T-helper 2 cell (primary cell): ENCODE measurements at regions not wholly inside any gene's neighbourhood (a gene's known extent, or its start where the extent isn't known, plus 50 kb on each side); places are given as distances from the start of the nearest gene placed in this dataset.

Experiments used
- DNase-seq, 5 experiments: peaks; one replicate each; pipeline versions ENCODE4 v3.0.0 to v3.0.0-alpha.2; 2012 to 2022

DNA sequence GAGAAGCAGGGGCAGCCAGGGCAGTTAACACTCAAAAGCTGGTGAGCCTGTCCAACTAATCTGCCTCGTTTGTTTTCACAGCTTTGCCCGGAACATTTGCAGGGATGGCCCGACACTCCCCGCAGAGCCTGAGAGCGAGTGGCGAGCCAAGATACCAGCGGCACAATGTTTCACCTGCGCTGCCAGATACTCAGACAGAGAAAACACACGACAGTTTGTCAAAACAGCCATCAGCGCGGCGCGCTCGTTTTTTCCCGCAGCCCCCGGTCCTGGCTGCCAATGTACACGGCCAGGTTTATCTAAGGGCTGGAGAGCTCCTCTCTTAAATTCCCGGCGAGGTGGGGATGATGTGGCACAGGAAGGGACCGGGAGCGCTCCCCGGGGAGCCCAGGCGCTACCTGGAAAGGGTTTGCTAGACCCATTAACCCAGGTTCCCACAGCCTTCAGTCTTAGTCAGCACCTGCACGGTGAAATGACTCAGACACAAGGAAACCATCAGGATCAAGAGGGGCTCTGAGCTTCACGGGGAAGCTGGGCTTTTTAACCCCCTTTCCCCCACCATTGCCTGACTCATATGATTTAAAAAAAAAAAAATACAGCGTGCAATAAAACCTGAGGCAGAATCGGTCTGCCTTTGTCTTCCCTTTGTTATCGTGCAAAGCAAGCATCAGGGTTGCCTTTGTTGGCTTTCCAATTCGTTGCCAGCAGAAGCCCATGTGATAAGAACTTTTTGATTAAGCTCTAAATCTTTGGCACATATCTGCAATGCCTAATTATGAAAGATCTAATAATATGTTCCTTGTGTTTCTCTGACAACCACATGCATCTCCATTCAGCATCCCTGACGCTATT lies 186.2 kb downstream of the EFNB2 start:
- no peak for DNase-seq

DNA sequence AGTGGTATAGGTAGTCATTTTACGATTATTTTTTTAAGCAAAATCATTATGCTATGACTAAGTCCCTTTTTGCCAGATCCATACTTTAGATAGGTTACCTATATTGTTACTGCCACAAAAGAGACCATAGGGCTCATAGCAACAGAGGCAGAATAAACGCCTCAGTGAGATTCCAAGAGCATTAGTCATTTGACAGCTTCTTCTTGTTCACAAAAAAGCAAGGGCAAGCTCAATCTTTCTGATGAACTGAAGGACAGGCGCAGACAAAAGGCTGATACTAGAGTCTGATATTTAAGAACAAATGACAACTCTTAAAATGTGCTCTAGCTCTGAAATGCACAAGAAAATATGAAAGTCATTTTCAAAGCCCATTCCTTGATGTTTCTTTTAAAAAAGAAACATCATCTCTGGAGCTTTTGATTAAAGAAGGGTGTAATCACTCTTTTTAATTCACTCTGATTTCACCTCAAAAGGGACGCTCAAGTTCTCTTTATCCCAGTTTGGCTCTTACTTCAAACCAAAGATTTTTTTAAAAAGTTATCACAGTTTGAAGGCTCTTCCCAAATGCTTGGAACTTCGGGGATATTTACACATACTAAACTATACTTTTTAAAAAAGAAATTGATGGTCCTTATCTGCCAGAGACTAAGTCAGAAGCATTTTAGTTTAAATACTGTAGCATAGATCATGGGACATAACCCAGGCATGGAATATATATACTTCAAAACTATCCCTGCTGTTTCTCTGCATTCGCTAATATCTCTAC lies 187.2 kb downstream of the EFNB2 start:
- no peak for DNase-seq

- DNase-seq, result no peak
Measured at GRCh38 chr13:106344342-106344741, 191.1 kb downstream of the EFNB2 start.

DNA sequence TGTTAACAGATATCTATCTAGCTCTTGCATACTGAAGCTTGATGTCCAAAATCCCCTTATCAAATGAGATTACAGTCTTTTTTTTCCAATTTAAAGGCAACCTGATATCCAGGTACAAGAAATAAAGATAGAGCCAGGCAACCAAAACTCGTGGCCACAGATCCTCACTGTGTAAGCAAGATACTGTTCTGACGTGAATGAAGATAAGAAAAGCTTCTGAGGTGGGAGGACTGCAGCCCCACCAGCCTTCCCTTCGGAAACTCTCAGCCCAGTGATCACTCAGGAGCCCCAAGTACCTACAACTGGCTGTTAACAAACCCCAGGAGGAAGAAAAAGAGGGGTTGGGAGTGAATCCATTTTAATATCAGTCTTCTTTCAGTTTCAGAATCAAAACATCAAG lies 191.6 kb downstream of the EFNB2 start:
- DNase-seq, result no peak

GRCh38 chr13:106340249-106340648 lies 195.2 kb downstream of the EFNB2 start:
- DNase-seq, result no peak

DNA sequence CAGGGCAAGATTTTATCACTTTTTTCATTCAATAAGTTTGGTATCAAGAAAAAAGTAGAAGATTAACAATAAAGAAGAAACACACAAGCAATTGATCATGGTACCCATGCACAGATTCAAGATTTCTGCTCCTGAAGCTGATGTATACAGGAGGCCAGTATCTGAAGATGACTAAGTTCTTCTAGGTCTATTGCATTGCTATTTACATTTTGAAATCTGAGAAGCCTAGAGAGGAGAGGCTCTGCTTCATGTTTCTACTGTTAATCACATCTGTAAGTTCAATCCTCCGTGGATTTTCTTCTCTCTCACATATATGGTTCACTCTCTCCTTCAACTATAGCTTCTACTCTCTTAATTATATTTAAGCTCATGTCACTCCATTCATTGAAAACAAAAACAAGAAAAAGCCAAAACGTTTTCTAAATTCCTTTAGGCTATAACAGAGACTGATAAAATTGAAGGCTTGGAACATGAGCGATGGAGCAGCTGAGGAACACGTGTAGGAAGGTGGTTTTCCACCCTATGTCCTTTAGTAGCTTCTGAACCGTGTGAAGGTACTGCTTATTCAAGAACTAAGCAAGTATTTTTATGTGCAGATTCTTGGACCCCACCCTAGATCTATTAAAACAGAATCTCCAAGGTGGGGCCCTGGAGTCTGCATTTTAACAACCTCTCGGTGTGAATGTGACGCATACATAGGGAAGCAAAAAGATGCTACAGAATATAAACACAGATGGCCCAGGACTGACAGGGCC lies 198.2 kb downstream of the EFNB2 start:
- no peak for DNase-seq

GRCh38 chr13:106336668-106337067 lies 198.8 kb downstream of the EFNB2 start:
- no peak for DNase-seq

- DNase-seq, result no peak
Measured at GRCh38 chr13:106332621-106333020, 202.8 kb downstream of the EFNB2 start.

GRCh38 chr13:106331116-106331515 lies 204.3 kb downstream of the EFNB2 start:
- no peak for DNase-seq

GRCh38 chr13:106329941-106330340 lies 205.5 kb downstream of the EFNB2 start:
- DNase-seq, result no peak

- no peak for DNase-seq
Measured at GRCh38 chr13:106326751-106327150, 208.7 kb downstream of the EFNB2 start.

DNA sequence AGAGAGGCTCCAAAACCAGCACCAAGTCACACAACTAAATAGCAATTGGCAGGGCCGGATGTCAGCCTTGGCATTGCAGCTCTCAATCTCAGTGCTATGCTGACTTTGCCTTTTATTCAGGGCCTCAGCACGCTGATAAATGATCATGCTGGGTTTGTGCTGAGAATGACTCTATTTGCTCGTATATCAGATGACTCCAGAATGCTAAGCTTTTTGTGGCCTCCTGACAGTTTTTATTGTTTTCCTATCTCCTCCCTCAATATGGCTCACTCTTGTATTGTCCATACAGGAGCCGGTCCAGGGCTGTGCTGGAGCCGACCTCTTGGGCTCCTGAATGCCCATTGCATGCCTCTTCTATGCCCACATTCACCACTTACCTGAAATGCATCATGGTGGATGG lies 211.0 kb downstream of the EFNB2 start:
- DNase-seq, result no peak

DNA sequence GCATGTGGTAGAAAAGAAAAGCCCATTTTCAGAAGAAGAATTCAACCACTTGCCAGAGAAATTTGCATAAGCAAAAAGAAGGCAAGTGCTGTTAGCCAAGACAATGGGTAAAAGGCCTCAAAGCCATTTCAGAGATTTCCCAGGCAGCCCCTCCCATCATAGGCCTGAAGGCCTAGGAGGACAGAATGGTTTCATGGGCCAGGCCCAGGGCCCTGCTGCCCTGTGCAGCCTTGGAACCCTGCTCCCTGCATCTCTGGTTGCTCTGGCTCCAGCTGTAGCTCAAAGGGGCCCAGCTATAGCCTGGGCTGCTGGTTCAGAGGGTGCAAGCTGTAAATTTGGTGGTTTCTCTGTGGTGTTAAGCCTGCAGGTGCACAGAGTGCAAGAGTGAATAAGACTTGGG lies 212.8 kb downstream of the EFNB2 start:
- no peak for DNase-seq

- no peak for DNase-seq
Measured at GRCh38 chr13:106318941-106319411, 216.5 kb downstream of the EFNB2 start.

DNA sequence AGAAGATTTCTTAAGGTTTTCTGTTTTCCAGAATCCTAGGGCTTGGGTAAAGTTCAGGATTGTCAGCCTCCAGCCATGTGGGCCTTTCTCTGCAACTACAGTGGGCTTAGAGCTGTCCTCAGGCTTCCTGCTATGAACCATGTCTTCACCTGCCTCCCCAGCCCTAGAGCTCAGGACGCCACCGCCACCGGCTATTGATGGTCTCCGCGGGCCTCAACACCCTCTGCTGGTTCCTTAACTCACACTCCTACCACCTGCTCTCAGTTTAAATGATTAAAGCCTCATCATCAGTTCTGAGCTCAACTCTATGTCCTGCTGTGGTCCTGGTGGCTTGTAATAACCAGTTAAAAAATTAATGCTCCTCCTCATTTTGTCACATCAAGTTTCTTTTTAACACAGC lies 221.0 kb downstream of the EFNB2 start:
- DNase-seq, result no peak

DNA sequence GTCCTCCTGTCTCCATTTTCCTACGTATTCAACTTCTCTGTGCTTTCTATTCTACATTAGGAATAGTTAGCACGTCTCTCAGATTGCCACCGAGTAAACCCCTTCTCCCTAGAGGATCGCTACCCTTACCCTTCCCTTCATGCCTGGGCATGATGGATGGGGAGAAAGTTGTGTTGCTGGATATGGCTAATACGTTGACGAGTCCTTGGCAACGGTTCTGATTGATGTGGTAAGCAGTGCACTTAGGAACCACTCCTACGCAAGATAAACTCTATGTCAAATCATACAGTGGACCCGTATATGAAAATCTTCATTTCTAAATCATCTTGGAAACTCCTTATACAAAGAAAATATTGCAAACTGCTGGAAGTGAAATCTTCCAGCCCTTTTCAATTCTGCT lies 224.5 kb downstream of the EFNB2 start:
- no peak for DNase-seq

DNA sequence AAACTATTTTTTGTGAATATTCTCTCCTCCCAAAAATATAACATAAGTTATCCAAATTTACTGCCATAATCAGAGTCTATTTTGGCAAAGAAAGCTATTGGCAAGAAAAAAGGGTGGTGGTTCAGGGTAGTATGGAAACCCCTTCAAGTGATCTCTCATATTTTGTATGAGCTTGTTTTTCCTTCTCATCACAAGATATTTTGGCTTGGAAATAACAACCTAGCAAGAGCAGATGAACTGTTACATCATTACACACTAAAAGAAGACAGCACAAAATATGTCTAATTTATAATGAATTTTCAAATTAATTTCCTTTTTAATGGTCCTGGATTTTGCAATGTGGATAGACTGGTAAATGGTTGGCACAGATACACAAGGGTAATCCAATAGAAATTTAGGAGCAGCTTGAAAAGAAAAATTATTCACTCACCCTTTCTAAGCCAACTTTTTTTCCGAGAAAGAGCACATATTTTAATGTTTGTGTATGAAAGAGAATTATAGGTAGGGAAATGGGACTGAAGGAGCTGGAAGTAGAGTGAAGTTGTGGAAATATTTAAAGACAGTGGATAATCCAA lies 225.1 kb downstream of the EFNB2 start:
- no peak for DNase-seq

DNA sequence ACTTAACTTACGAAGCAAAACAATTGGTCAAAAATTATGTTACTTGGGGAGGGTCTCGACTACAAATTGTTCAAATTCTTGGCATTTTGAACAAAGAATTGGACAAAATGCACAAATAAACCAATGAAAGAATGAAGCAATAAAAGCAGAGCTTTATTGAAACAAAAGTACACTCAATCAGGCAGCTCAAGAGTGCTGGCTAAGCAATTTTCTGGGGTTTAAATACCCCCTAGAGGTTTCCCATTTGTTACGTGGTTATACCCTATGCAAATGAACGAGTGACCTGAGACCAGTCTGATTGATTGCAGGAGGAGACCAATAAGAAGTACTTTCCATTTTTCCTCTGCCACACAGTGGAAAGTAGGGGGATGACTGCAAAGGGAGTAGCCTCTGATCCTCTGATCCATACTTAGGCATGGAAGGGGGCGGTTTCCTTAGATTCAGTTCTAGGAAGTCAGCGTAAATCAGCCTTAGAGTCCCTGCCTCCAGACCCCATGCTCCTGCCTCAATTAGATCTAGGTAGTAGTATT lies 228.6 kb downstream of the EFNB2 start:
- no peak for DNase-seq

- no peak for DNase-seq
Measured at GRCh38 chr13:106302843-106303242, 232.6 kb downstream of the EFNB2 start.

DNA sequence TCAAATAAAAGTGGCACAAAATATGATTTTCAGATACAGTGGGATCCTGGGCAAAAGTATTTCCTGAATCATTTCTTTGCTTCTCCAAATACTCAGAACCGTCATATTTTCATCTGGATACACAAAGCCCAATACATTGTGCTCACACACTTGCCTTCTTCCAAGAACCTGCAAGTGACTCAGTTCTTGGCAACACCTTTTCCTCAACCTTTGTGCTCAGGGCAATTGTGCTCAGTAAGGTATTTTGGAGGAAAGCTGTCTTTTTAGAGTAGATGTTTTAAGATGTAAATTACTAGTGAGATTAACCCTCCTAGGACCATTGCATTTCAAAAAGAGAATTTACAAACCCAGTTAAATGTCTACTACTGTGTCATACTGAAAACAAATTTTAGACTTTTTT lies 233.5 kb downstream of the EFNB2 start:
- DNase-seq, result no peak

DNA sequence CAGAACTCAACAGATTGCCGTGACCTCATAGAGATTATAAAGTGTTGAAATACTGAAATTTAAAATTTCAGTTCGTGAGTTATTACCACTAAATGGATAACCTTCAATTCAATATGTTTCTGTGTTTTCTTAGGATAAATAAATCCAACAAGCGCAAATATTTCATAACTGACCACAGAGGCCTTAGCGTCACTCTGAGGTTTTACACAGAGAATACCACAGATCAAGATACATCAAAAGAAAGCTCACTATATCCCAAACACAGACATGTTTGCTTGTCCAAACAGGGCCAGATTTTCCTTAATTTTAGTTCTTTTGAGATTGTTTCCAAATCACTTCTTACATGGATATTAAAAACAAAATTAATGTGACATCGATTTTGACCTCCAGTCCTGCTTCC lies 235.8 kb downstream of the EFNB2 start:
- DNase-seq, result no peak

DNA sequence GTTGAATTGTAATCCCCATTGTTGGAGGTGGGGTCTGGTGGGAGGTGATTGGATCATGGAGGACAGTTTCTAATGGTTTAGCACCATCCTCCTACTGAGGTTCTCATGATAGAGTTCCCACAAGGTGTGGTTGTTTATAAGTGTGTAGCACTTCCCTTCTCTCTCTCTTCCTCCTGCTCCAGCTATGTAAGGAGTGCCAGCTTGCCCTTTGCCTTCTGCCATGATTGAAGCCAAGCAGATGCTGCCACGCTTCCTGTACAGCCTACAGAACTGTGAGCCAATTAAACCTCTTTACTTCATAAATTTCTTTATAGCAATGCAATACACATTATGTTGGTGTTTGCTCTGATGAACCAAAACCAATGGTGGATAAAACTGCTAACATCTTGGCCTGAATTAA lies 238.2 kb downstream of the EFNB2 start:
- no peak for DNase-seq

DNA sequence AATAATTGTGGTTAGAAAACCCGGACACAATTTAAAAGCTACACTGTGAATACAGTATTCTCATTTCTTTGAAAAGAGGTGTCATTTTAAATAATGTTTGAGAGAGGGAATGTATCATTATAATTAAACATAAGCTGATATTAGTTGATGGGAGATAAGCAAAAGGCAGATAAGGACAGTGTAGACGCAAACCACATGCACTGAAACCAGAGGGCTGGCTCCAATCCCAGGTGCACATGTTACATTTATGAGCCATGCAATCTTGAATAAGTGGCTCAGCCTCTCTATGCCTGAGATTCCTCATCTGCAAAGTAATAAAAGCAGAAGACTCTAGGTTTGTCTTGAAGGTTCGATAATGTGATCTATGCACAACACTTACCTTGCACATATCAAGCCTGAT lies 238.7 kb downstream of the EFNB2 start:
- DNase-seq, result no peak
